GM21619 (cell line): ENCODE measurements at regions not wholly inside any gene's neighbourhood (a gene's known extent, or its start where the extent isn't known, plus 50 kb on each side); places are given as distances from the start of the nearest gene placed in this dataset.
"Not testable (repeated sequence)": the region's sequence is repeated elsewhere in the genome, so short reads cannot be mapped to it uniquely, and the experiment has no call there.

Experiments used
- ATAC-seq: cut with Tn5 transposase; IDR thresholded peaks from one replicate; pipeline ENCODE4 v1.9.1; 2021; ENCODE audit not compliant: unreplicated experiment

DNA sequence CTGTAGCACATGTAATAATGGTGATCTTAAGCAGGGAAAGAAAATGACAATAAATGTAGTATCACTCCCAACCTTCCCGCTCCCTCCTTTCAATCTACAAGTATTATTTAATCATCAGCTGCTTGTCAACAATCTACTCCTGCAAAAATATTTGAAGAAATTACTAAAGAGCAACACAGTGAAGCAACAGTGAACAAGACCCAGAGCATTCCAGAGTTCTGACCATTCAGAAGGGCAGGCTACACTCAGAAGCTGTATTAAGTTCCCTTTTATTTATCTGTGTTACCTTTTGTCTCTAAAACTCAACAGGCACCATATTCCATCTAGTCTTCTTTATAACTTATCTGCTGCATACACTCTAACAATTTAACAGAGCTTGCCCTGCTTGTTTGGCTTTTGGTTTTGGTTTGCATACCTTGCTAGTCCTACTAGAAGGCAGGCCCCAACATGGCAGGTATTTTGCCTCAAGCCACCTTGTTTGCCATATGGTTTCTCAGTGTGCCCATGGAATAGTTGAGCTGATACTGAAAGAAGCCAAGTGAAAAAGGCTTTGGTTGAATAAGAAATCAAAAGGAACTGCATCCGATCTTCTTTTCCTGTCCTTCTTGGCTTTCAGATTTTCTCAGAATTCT, 253.9 kb downstream of the CEMIP2 start:
- ATAC-seq: no peak

DNA sequence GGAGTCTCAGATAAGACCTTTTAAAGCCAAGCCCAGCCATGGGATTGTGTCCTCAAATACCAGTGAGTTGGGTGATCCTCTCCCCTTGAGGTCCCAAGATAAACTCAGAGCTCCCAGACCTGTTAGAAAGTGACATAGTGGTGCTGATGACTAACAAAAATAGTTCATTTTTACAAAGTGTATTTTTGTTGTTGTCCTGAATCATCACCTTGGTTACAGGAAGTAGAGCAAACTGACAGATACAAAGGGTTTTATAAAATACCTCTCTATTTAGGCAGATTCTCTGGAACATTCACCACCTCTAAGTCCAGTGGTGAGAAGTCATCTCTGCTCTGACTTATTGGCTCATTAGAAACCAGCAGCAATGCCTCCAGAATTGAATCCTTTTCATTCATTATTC, 259.3 kb downstream of the CEMIP2 start:
- ATAC-seq: no peak

DNA sequence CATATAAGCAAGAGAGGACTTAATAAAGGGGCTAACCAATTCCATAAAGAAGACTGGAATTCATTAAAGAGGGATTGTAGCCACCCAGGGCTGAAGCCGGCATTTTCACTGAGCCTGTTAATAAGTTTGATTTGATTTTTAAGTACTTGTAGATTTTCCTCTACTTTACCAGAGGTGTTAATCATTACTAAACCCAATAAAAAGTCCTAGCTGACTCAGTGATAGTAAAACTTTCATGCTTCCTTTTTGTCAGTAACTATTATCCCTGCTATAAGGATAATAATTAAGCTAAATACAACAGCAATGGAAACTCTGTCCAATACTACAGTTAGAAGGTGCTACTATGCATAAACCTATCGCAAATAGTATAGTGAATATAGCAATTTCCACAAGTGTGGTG, 260.2 kb downstream of the CEMIP2 start:
- not testable (repeated sequence) for ATAC-seq

DNA sequence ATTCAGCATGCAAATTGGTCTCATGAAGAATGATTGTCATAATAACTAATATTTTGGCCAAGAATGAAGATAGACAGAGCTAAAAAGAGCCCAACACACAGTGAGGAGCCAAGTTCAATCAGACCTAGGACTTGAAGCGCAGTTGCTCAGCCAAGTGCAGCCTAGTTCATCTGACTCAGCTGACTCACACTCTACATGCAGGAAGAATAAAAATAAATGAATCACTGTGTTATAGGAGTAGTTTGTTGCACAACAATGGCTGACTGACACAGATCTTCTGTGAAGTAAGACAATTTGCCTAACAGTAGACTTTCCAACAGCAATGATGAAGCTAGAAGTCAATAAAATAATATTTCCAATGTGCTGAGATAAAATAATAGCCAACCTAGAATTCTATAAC, 261.5 kb downstream of the CEMIP2 start:
- no peak for ATAC-seq

DNA sequence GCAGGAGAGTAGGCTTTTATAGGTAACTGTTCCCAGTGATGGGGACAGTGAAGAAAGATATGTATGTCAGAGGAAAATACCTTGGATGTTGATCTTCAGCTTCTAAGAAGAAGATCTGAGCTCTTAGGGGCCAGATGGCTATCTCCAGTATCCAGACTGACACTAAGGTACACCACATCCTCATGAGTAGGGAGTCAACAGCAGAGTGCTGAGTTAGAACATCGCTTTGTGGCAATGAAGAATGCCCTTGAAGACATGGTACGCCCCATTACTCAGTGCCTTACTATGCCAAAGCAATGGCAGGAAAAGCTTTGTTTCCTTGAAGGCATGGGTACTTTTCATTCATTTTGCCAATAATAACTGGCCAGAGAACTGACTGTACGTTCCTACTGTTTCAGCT, 263.7 kb downstream of the CEMIP2 start:
- ATAC-seq: no peak

DNA sequence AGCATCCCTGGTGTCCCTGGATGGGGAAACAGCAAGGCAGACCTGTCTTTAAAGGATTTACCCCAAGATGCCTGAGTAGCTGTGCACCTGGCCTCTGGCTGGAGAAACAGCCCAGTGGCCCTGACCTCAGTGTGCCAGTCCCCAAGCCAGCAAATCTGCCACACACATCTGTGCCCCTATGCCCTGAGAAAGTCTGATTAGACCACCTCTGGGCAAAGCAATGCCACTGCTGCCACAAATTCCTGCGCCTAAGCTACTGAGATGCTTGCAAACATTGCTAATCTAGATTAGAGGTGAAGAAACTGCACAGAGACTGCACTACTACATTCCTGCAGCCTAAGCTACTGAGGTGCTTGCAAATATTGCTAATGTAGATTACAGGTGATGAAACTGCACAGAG, 269.6 kb downstream of the CEMIP2 start:
- no peak for ATAC-seq

DNA sequence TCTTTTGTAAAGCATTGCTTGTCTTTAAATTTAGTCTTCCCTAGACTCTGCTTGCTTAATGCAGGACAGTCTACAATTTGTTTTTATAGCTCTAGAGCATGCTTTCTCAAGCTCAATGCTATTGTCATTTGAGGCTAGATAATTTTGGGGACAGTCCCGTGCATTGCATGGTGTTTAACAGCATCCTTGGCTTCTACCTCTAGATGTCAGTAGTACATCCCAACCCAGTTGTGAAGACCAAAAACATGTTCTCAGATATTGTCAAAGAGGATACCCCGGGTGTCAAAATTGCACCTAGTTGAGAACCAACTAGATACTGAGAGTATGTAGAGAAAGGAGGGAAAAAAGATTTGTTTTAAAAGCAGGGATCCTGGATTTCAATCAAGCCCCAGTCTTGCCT, 277.5 kb downstream of the CEMIP2 start:
- ATAC-seq: no peak

DNA sequence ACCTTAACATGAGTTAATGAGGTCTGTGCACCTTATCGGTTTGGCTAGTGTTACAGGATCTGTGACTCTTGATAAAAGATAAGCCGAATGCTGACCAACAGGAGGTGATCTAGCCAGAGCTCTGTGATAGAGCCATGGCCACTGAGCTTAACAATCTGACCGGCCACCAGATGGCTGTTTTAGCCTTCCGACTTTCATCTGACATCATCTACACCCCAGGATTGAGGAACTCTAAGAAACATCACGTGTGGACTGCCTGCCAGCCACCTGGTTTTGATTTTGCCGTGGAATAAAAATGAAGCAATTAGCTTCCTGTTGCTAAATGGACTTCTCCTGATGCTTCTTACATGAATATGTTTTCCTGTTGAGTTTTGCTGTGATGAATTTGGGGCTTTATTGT, 281.3 kb downstream of the CEMIP2 start:
- no peak for ATAC-seq

DNA sequence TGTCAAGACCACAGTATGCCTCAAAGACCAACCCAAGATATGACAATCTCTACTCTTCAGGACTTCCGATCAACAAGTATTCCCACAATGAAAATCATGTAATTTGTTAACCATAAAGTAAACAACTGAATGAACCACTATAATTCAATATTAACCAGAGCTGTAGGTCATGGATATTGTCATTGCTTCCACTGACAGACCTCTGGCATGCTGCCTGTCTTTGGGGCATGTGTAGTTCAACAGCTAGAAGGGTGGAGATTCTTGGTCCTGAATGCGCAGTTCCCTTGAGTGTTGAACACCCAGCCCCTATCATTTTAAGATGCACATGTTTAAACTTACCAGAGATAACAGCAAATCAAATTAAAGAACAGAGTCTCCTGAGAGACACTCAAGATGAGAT, 283.0 kb downstream of the CEMIP2 start:
- ATAC-seq: no peak

DNA sequence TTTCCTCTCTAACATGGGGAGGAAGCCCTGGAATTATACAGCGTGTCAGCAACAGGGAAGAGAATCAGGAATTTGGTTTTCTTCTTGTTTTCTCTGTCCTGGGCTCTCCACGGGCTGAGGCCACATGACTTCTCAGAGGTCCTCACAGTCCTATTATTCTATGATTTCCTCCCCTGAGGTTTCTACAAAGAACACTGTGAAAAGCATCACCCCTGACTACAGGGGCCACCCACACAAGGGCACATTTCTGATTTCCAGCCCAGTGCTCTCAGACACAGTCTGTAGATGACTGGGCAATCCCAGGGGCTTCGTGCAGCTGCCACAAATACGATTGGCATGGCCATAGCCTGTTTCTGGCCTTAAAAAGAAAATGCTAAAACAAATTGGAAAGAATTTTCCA, 284.9 kb downstream of the CEMIP2 start:
- no peak for ATAC-seq

DNA sequence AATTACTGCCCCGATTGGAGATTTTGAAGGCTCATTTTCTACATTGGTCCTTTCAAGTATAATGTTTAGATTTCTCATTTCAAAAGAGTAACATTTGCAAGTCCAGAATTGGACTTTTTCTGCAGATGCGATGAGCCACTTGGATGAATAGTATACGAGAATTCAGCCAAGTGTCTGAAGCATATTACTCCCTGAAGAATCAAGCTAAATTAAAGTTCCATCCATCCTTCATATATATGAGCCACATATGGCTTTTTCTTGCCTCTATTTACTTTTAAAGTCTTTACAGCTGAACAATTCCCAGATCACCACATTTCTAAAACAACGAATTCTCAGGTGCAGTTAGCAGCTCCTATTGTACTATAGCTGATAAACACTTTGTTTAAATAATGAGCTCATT, 288.7 kb downstream of the CEMIP2 start:
- no peak for ATAC-seq

DNA sequence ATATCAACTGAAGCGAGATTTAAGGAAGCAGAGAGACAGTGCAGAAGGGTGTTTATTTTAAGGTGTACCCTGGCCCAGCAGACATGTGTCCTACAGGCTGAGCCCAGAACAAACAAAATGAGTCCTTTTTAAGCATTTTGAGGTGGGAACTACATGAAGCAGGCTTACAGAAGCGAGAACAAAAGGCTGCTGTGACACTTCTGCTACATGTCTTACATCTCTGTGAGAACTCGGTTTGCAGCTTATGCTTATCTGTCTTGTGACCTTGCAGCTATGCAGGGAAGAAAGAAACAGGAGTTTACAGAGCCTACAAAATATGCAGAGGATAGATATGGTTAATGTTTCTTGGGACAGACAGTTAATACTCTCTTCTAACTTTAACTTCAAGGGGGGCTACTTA, 295.9 kb downstream of the CEMIP2 start:
- ATAC-seq: no peak

DNA sequence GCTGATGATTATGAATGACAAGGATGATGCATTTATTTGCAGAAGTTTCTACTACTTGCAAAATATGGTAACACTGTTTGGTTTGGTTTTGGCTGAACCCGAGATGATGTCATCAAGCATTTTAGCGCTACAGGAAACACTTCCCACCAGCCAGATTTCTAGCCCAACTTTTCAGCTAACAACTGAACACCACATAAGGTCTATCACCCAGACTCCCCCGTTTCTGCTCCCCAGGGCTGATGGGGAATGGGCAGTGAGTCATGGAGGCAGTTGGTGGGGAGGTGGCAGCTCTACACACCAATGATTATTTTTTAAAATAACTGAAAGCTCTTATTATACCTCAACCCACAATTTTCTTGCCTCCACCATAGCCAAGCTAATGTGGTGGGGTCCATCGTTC, 302.9 kb downstream of the CEMIP2 start:
- no peak for ATAC-seq

DNA sequence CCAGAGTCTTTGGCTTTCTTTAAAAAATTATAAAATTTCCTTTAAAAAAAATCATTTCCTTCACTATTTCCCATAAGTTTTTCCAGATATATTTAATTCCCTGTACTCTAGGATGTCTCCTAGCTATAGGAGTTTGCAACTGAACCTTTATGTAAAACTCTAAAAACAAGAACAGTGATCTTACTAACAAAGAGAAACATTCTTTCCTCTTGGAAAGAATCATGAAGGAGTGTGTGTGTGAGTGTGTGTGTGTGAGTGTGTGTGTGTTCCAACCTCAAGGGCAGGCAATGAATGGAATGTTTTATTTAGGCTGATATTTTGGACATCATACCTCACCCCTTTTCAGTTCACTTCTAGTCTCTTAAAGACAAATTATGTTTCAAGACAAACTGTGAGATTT, 309.2 kb downstream of the CEMIP2 start:
- no peak for ATAC-seq

DNA sequence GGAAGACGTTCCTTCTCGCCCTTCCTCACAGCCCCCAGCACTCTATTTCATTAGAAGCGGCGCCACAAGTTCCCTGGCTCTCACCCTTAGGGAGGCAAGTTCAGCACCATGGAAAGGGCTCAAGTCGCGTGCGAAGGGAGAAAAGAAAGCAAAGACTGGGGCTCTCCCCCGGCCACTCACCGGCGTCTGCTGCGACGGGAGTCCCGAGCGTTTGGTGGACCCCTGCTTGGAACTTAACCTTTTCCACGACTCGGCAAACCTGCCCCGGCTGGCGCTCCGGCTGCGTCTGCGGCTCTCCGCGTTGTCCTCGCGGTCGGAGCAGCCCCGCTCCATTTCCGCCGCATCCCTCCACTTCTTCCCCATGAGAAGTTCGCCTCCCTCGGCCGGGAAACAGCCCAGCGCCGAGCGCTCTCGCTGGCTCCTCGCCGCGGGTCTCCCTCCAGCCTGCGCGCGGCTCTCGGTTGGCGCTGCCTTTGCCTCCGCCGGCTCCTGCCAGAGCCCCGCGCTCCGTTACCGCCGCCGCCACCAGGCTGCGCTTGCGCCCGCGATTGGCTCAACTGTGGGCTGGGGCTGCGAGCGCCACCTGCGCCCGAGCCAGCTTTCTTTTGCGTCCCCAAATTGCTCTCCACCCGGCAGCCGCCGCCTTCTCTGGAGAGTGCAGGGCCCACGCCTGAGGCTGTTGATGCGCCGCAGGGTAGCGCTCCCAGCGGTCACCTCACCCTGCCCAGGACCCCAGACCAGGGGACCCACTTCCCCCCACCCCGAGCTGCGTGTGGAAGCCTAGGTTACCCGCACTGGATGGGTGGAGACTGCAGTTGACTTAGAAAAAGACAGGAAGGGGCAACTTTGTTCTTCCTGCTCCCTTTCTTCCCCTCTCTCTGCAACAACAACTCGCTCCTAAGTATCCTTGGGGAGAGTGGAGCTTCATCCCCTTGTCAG, 321.6 kb downstream of the CEMIP2 start:
- peak; percentile 86 for ATAC-seq

DNA sequence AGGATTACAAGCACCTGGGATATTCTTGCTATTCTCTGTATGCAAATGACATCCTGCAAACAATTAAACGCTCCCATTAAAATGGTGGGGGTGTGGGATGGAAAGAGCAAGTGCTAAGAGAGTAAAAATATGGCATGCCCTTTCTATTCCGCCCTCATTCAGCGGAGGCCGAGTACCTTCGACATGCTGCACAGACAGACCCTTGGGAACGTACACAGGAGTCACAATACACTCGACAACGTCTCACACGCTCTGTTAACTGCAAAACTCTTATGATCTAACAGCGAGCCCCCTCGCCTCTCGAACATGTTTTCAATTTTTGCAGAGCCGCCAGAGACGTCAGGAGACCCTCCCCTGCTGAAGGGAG, 322.2 kb downstream of the CEMIP2 start:
- ATAC-seq: no peak

DNA sequence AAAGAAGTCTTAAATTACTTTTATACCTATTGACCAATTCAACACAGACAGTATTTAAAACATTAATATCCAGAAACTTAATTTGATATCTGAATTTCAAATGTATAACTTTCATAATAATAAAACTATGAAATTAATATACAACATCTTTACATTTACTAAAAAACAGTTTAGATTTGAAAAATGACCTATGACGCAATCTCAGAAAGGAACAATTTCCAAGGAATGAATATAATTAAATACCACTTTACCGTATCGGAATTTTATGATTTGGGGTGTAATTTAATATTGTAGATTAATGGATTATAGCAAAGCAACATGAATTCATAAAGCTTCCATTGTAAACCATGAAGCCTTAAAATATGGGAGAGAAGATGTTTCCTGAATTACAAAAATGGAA, 321.5 kb upstream of the TRPM3 start:
- ATAC-seq: no peak

DNA sequence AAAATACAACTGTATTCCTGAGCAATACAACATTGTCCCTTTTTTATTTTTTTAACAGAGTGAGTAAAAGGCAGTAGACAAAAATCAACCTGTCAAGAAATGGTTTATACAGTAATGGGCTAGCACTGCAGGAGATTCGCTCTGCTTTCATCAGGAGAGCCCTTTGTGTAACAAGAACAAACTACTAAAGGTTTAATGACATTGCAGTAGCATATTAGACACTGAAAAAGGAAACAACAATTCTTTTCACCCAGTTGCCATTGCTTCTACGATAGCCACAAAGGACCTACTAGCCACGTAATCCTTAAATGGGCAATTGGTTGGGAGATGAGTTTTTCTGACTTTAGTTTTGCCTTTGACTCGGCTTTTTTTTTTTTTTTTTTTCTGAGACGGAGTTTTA, 319.8 kb upstream of the TRPM3 start:
- no peak for ATAC-seq

DNA sequence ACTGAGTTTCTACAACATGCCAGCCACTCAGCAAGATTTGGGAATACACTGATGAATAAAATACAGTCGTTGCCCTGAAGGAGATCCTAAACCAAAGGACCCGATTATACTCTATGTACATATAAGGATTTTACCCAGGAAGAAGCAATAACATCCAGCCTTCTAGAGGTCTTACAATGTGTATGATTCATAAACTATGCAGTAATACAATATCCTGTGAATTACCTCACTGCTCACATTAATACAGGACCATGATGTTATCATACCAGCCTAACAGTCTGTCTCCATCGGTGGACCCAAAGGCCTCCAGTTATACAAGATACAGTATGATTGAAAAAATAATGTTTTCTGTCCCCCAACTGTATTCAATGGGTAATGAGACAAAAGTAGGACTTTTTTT, 310.5 kb upstream of the TRPM3 start:
- no peak for ATAC-seq

DNA sequence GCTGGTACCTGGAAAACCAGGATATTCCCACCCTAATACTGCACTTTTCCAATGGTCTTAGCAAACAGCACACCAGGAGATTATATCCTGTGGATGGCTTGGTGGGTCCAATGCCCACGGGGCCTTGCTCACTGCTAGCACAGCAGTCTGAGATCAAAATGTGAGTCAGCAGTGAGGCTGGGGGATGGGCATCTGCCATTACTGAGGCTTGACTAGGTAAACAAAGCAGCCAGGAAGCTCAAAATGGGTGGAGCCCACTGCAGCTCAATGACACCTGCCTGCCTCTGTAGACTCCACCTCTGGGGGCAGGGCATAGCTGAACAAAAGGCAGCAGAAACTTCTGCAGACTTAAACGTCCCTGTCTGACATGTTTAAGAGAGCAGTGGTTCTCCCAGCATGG, 285.9 kb upstream of the TRPM3 start:
- not testable (repeated sequence) for ATAC-seq

DNA sequence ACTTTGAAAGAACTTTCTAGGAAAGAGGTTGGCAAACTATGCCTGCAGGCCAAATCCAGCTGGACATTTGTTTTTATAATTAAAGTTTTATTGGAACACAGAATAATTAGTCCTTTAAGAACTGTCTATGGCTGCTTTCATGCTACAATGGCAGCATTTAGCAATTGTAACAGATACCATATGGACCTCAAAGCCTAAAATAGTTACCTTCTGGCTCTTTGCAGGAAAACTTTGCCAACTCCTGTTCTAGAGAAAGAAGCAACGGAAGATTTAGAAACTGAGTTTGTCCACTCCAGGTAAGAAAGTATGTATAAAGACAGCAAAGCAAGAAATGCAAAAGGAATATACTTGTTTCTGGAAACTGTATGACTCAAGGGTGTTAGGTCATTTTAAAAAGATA, 281.7 kb upstream of the TRPM3 start:
- ATAC-seq: no peak

DNA sequence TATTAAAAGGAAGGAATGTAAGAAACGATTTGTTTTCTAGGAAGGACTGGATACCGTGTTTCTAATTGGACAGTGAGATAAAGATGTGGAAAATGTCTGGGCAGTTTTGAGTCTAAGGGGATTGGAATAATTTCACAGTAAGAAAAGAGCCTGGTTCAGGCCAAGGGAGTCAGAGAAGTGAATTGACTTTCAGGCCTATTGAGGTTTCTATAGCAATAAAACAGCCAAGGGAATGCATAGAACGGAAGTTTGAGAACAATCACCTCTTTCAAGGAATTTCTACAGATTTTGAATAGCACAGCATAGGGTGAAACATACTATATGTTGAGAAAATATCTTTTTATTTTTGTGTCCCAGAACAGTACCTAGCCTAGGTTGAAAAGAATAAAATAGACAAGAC, 271.6 kb upstream of the TRPM3 start:
- no peak for ATAC-seq

DNA sequence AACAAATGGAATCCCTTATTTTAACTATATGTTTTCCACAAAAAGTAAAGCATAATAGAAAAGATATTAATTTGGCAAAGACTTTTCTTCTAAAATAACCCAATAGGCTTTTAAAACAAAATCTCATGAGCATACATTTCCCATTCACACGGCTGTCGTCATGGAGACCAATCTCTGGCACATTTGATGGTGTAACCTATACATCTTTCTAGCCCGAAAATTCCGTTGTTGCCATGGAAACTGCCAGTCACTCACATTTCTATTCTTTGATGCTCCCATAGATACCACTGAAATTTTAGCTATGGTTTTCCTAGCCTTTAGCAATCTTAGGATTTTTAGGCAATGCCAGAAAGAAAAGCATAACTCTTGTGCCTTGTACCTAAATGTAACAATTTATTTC, 262.9 kb upstream of the TRPM3 start:
- ATAC-seq: no peak
